Daoy (cell line): ENCODE measurements at regions not wholly inside any gene's neighbourhood (a gene's known extent, or its start where the extent isn't known, plus 50 kb on each side); places are given as distances from the start of the nearest gene placed in this dataset.

Experiments used
- DNase-seq: peaks from one replicate; pipeline ENCODE4 v3.0.0-alpha.2; 2015; ENCODE audit warnings: low read depth

GRCh38 chr16:13291591-13292333 lies 390.4 kb downstream of the SHISA9 start:
- no peak for DNase-seq

DNA sequence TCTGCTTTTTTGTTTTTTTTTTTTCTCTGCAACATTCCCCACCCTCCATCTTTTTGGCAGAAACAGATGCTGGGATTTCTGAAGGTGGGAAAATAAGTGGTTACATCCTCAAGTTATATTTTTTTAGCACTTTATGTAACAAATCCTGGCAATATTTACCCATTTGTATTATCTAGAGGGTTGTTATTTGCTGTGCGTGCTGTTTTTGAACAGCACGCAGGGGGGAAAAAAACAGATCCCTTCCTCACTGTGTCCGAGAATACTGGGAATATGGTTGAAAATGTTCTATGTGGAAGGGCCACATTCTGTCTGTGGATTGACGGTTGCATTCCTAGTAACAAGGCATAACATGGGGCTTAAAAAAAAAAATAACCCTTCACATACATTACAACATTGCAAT lies 394.8 kb downstream of the SHISA9 start:
- no peak for DNase-seq

DNA sequence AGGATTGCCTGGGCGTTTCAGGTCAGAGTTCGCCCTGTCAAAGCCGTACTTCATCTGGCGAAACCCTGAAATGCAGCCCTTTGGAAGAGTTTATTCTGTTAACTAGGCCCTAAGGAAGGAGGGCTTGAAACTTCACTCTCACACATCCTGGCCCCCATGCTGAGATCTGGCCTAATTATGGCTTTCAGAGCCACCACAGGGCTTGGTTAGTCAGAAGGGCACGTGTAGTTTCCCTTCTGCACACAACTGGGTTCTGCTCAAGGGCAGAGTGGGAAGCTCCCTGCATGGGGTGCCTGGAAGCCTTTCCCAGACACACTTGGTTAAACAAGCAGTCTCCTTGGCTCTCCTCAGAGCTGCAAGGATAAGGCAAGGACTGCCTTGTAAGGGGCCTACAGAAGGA lies 397.3 kb downstream of the SHISA9 start:
- peak; percentile 38 for DNase-seq

GRCh38 chr16:13300066-13300840 lies 398.9 kb downstream of the SHISA9 start:
- DNase-seq: no peak

- DNase-seq: no peak
Observed at GRCh38 chr16:13305019-13305755, 403.8 kb downstream of the SHISA9 start.

GRCh38 chr16:13306161-13306995 lies 405.0 kb downstream of the SHISA9 start:
- no peak for DNase-seq

DNA sequence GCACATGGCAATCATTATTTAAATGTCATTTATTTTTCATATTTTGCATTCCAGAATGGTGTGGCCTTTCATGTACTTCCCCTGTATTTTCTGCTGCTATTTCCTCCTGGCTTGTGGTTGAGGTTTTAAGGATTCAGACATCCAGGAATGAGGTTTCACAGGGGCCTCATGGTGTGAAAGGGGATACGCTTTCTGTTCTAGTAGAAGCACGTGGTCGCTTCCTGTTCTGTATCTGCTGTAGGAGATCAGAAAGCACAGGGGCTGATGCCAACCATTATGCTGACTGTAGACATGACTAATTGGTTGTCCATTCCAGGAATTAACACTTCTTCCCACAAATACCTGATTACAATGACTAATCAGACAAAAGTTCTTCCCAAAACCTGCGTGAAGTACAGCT lies 405.9 kb downstream of the SHISA9 start:
- peak; percentile 48 for DNase-seq

GRCh38 chr16:13307851-13308250 lies 406.5 kb downstream of the SHISA9 start:
- no peak for DNase-seq

DNA sequence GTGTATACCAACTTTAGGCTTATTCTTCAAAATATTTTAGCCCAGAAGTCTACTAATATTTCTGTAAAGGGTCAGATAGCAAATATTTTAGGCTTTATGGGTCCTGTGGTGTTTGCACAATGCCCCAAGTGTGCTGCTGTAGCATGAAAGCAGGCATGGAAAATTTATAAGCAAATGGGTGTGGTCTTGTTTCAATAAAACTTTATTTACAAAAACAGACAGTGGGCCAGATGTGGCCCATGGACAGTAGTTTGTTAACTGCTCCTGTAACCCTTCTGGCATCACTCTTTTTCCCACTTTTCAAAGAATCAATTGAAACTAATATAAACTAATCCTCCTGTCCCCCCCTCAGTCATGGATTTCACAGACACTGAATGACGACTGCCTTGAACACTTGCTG lies 410.7 kb downstream of the SHISA9 start:
- DNase-seq: no peak

DNA sequence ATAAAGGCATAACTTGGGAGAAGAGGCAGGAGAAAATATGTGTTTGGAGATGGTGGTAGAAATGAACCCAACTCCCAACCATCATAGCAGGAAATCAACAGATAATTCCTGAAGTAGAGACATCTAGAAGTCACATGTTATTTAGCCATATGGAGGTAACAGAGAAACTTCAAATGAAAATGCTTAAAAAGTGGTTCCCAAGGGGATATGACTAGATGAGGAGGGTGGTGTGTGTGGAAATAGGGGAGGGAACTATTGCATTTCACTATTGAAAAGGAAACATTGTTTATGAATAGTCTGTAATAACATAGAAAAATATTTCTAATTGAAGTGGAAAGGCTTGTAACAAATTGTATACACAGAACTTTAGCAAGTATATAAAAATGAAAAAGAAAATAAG lies 412.0 kb downstream of the SHISA9 start:
- DNase-seq: no peak

DNA sequence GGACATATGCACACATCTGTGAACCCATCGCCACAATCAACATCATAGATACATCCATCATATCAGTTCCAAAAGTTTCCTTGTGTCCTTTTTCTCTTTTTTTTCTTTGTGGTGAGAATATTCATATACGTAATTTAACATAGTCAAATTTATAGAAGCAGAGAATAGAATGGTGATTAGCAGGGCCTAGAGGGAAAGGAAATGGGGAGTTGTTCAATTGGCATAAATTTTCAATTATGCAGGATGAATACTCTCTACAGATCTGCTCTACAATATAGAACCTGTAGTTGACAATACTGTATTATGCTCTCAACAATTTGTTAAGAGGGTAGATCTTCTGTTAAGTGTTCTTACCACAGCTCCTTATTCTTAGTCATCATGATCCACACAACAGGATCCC lies 413.2 kb downstream of the SHISA9 start:
- DNase-seq: no peak

- DNase-seq: peak; percentile 9
Observed at GRCh38 chr16:13315642-13316427, 414.4 kb downstream of the SHISA9 start.

DNA sequence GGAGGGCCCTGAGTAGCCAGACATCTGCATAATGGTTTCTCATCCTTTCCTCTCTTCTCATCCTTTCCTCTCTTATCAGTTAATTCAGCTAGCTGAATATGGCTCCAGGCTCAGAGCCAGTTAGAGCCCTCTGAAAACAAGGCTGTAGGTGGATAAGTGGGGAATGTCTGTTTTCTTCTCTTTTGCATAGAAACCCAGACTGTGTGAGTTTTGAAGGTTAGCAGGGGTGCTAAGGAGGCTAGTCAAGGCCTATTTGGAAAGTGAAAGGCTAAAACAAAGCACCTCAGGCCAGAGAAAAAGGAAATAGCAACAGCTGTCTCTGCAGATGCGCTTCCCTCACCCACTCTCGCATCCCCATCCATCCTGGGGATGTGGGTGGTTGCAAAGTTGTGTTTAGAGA lies 420.9 kb downstream of the SHISA9 start:
- no peak for DNase-seq

DNA sequence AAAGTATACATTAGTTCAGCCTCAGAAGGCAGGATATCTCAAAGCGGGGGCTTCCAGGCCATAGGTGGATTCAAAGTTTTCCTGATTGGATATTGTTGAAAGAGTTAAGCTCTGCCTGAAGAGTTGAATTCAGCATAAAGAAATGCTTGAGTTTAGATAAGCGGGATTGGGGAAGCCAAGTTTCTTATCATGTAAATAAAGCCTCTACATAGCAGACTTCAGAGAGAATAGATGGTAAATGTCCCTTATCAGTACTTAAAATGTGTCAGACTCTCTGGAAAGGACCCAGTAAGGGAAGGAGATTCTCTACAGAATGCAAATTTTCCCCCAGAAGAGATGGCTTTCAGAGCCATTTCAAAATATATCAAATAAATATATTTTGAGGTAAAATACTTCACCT lies 423.5 kb downstream of the SHISA9 start:
- DNase-seq: no peak

- DNase-seq: no peak
Observed at GRCh38 chr16:13325396-13325795, 424.0 kb downstream of the SHISA9 start.

DNA sequence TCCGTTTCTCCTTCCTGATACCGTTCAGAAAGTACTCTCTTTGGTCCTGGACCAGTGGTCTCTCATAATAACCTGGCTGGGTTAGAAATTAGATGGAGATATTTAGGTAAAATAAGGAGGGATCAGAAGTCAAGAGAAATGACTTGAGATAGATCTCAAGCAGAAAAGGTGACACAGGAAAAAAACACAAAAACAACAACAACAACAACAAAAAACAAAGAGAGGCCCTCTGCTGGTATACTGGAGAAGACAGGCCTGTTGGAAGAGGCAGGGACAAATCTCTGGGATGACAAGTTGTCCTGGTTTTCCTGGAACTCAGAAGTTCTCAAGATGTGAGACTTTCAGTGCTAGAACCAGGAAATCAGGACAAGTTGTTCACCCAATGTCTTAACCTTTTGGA lies 430.5 kb downstream of the SHISA9 start:
- no peak for DNase-seq

DNA sequence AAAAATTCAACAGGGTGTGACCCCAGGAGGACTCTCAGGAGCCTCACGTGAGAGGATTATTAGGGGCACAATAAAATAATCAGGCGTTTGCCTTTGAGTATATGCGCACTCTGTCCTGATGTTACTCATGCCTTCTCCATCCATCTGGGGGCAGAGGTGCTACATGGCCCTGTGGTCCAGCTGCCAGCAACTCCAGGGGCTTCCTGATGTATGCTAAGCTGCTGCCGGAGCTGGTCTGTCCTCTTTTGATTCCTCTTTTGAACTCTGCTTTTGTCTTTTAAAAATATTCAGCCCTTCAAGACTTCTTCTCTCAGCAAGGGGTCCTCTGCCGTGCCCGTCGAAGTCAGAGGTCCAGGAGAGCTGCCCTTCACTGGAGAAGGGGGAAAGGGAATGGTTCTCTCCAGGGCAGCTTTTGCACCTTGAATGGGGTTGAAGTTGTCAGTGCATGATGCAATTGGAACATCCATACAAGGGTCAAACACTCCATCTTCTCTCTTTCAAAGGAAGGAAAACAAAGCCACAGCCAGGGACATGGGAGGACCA lies 431.4 kb downstream of the SHISA9 start:
- no peak for DNase-seq

DNA sequence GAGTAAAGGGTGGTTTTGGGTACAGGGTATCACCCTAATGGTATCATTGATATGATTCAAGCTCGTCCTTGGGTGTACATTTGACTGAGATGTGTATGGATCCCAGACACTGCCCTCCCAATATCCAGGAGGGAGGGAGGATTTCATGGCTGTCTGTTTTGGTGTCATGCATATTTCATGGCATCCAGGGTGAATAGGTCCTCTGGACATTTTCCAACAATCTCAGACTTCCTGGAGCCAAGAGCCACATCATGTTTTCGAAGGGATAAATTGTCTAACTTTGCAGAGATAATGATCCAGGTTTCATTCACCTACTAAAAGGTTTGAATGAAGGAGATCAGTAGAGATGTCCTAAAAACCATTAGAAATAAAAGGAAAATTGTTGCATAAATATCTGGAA lies 431.9 kb downstream of the SHISA9 start:
- no peak for DNase-seq

GRCh38 chr16:13335879-13336278 lies 434.5 kb downstream of the SHISA9 start:
- DNase-seq: no peak

DNA sequence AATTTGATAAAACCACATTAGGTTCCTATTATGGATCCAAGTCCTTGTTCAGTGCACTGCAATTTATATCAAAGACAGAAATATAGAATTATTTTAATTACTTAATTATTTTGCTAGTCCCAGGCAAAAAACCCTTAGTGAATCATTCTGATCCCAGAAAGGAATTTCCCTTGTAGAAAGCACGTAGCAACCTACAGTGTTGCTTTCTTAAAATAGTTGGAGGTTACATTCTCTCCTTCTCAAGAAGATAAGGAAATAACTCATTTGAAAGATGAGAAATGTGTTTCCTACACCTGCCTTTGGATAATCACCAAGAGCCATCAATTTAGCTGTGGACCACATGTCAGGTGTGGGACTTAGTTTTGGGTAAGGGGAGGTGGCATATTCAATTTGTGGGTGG lies 434.9 kb downstream of the SHISA9 start:
- DNase-seq: no peak
